Psoas muscle (tissue), 7 donors: ENCODE measurements at regions not wholly inside any gene's neighbourhood (a gene's known extent, or its start where the extent isn't known, plus 50 kb on each side); places are given as distances from the start of the nearest gene placed in this dataset.

Experiments
- ATAC-seq, 4 donors: fragments of 200-7000 bp; cut with Tn5 transposase; one replicate each; pipeline ENCODE4 v1.9.1; 2020; ENCODE audit warnings: moderate library complexity in 3 of 4, mild to moderate bottlenecking in 2 of 4
- DNase-seq, 2 donors: peaks; one replicate each; pipeline ENCODE4 v3.0.0-alpha.2; 2020
- H3K27ac ChIP-seq: fragments of 200-600 bp; one replicate; pipeline ENCODE4 v1.8.0; 2022
- H3K27me3 ChIP-seq, 3 donors: fragments of 200-600 bp in 1 of 3; one replicate each; pipeline versions ENCODE4 v1.6.1 to v1.8.0; 2013 to 2022; ENCODE audit warnings: low read length in 2 of 3, mild to moderate bottlenecking in 2 of 3, moderate library complexity in 1 of 3; ENCODE audit not compliant: insufficient read depth in 3 of 3
- H3K36me3 ChIP-seq, 2 donors: fragments of 200-600 bp in 1 of 2; one replicate each; pipeline versions ENCODE4 v1.6.1 to v1.8.0; 2013 to 2022; ENCODE audit warnings: low read depth in 1 of 2, mild to moderate bottlenecking in 1 of 2, moderate library complexity in 1 of 2; ENCODE audit not compliant: insufficient read depth in 1 of 2
- H3K4me1 ChIP-seq: fragments of 200-600 bp; one replicate; pipeline ENCODE4 v1.8.0; 2022
- H3K4me3 ChIP-seq: fragments of 200-600 bp; one replicate; pipeline ENCODE4 v1.8.0; 2022; ENCODE audit warnings: mild to moderate bottlenecking
- H3K9me3 ChIP-seq: fragments of 200-600 bp; one replicate; pipeline ENCODE4 v1.8.0; 2022
- CTCF ChIP-seq: fragments of 200-600 bp; IDR thresholded peaks from one replicate; pipeline ENCODE4 v1.8.0; 2022; ENCODE audit warnings: antibody characterized with exemption
- WGBS, 3 donors: extraction: QIAGEN DNeasy Blood & Tissue Kit; methylation state at CpG; one replicate each; pipeline versions ENCODE4 v1.1.6 to v1.1.7; 2013; 5-methylcytosine and 5-hydroxymethylcytosine counted together
- intact Hi-C, 2 donors: fragments of 100-400 bp; cut with DNase I; formaldehyde crosslinking; loops; one replicate each; pipeline versions ENCODE4 v1.11.0 to v1.14.2; 2022
- donor health status: healthy with polysubstance abuse.
- donor health status: DM: no; HTN: no; CAD: no; lungs with moderate emphysema.
- donor health status: Bipolar disorder and iron deficiency.
- donor health status: healthy.
- donor health status: DM: yes; HTN: yes; CAD: no.
- donor health status: DM: no; HTN: no; CAD: no.
- donor health status: DM: yes; HTN: yes; CAD: no.

DNA sequence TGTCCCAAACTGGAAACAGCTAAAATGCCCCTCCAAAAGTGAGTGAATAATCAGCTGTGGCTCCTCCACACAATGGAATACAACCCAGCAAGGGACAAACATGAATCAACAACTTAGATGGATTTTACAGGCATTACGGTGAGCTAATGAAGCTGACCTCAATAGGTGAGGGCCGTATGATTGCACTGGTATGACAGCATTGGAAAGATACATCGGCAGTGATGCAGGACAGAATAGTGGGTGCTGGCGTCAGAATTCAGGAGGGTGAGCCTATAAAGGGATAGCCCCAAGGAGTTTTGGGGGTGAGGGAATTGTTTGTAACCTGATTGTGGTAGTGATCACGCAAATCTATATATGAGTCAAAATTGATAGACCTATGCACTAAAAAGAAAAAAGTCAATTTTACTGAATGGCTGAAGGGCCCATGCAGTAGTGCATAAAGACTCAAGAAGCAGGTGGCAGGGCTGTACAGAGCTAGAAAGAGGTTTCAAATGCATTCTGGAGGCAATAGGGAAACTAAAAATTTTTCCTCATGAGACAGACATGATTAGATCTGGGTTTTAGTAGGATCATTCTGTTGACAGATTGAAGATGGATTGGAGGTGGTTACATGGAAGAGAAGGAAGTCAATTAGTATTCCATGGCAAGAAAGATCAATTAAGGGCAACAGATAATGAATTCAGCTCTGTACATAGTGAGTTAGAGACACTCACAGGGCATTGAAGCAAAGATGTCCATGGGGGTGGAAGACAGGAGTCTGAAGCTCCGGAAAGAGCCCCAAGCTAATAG lies 90.8 kb downstream of the IRS2 start:
- Histone ChIP-seq H3K4me3 (no peak overlapping the region), H3K9me3 (no peaks in the 10 kb centered on the region), H3K27ac (no peak overlapping the region), H3K4me1 (no peaks in the 10 kb centered on the region), H3K27me3 (peaks cover 0 to 11% (median 0%) of the 10 kb centered on the region in 3 donors), H3K36me3 (no peaks in the 10 kb centered on the region)
- ATAC-seq (no peak), DNase-seq (no peak)
- intact Hi-C loops, result no loop called here
- TF ChIP-seq CTCF, result no peak
- 74 to 94% (median 92%) methylated on average over 6 of the region's 6 CpGs for WGBS, 3 donors

- no peak for TF ChIP-seq CTCF
- ATAC-seq, result no peak
- peaks cover 0 to 11% (median 0%) of the 10 kb centered on the region in 3 donors for H3K27me3 ChIP-seq
These were observed 91.4 kb downstream of the IRS2 start for GRCh38 chr13:109694972-109695371.

GRCh38 chr13:109693213-109693612 lies 93.2 kb downstream of the IRS2 start:
- Histone ChIP-seq H3K27me3 (peaks cover 0 to 11% (median 0%) of the 10 kb centered on the region in 3 donors), H3K4me3 (no peak overlapping the region), H3K27ac (no peak overlapping the region), H3K4me1 (no peaks in the 10 kb centered on the region), H3K9me3 (no peaks in the 10 kb centered on the region), H3K36me3 (no peaks in the 10 kb centered on the region)
- WGBS, 3 donors, result 81 to 88% (median 82%) methylated on average over 4 of the region's 4 CpGs
- no peak for TF ChIP-seq CTCF
- DNase-seq (no peak), ATAC-seq (no peak)
- intact Hi-C loops, result no loop called here

More at GRCh38 chr13:109694972-109695371, 91.4 kb downstream of the IRS2 start:
- no peak for DNase-seq
- Histone ChIP-seq H3K4me3 (no peak overlapping the region), H3K27ac (no peak overlapping the region), H3K36me3 (no peaks in the 10 kb centered on the region), H3K4me1 (no peaks in the 10 kb centered on the region), H3K9me3 (no peaks in the 10 kb centered on the region)
- intact Hi-C loops, result no loop called here
- 92 to 96% (median 93%) methylated on average over 4 of the region's 4 CpGs for WGBS, 3 donors

DNA sequence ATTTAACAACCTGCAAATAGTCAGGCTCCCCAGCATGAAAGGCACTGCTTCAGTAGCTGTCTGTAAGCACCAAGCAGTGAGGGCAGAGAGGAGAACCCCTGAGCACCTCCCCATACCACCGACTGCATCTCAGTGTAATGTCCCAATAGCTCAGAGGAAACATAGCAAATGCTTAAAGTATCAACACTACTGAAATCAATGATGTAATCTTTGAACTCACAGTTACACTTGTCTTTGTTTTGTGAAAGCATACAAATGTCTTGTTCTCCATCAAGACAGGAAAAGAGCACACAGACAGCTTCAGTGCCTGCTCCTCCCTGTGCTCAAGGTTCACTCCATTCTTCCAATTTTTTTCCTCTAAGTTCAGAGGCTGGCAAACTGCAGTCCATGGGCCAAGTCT lies 94.7 kb downstream of the IRS2 start:
- no peaks in the 10 kb centered on the region for H3K36me3 ChIP-seq
- 47 to 61% (median 57%) methylated on average over 1 of the region's 1 CpG for WGBS, 3 donors
- H3K9me3 ChIP-seq, result no peaks in the 10 kb centered on the region
- H3K4me3 ChIP-seq, result no peak overlapping the region
- intact Hi-C loops, result no loop called here
- TF ChIP-seq CTCF, result no peak
- H3K4me1 ChIP-seq, result no peaks in the 10 kb centered on the region
- ATAC-seq, result no peak
- peaks cover 0 to 11% (median 0%) of the 10 kb centered on the region in 3 donors for H3K27me3 ChIP-seq
- H3K27ac ChIP-seq, result no peak overlapping the region
- no peak for DNase-seq
